Activated CD8-positive, alpha-beta T cell treated with anti-CD3 and anti-CD28 coated beads for 36 hours (primary cell): ENCODE measurements at regions not wholly inside any gene's neighbourhood (a gene's known extent, or its start where the extent isn't known, plus 50 kb on each side); places are given as distances from the start of the nearest gene placed in this dataset.

Source experiments
- ATAC-seq: fragments of 200-7000 bp; cut with Tn5 transposase; one replicate; pipeline ENCODE4 v1.10.0; 2021; ENCODE audit warnings: mild to moderate bottlenecking, moderate library complexity
- CTCF ChIA-PET: fragments of 350-600 bp; sonication (Branson Sonifier 250); formaldehyde crosslinking; loops from one replicate; lab custom pipeline; 2021; ENCODE audit warnings: antibody characterized with exemption; lab: Charles Lee
- POLR2A ChIA-PET: fragments of 350-600 bp; sonication (Branson Sonifier 250); formaldehyde crosslinking; loops from one replicate; lab custom pipeline; 2021; ENCODE audit warnings: antibody characterized with exemption; lab: Charles Lee
- DNase-seq: peaks from one replicate; pipeline ENCODE4 v3.0.0-alpha.2; 2020
- H3K27ac Mint-ChIP-seq: one replicate; pipeline ENCODE4 v1.8.0; 2021; ENCODE audit warnings: mild to moderate bottlenecking, mixed read lengths
- H3K27me3 Mint-ChIP-seq: one replicate; pipeline ENCODE4 v1.8.0; 2021; ENCODE audit warnings: mixed read lengths
- H3K36me3 Mint-ChIP-seq: one replicate; pipeline ENCODE4 v1.8.0; 2021; ENCODE audit warnings: low read depth, mixed read lengths
- H3K4me1 Mint-ChIP-seq: one replicate; pipeline ENCODE4 v1.8.0; 2021; ENCODE audit warnings: low read depth, mixed read lengths
- H3K4me3 Mint-ChIP-seq: one replicate; pipeline ENCODE4 v1.8.0; 2021; ENCODE audit warnings: mild to moderate bottlenecking, moderate library complexity, mixed read lengths
- H3K9me3 Mint-ChIP-seq: one replicate; pipeline ENCODE4 v1.8.0; 2021; ENCODE audit warnings: mixed read lengths
- intact Hi-C: fragments of 100-400 bp; cut with micrococcal nuclease; formaldehyde crosslinking; loops from one replicate; pipeline ENCODE4 v1.10.0; 2022
- TF ChIP-seq, protein P1 (sequence below): fragments of 200-600 bp; IDR thresholded peaks from one replicate; pipeline ENCODE4 v1.8.0; 2022; ENCODE audit warnings: antibody characterized with exemption, mild to moderate bottlenecking

DNA sequence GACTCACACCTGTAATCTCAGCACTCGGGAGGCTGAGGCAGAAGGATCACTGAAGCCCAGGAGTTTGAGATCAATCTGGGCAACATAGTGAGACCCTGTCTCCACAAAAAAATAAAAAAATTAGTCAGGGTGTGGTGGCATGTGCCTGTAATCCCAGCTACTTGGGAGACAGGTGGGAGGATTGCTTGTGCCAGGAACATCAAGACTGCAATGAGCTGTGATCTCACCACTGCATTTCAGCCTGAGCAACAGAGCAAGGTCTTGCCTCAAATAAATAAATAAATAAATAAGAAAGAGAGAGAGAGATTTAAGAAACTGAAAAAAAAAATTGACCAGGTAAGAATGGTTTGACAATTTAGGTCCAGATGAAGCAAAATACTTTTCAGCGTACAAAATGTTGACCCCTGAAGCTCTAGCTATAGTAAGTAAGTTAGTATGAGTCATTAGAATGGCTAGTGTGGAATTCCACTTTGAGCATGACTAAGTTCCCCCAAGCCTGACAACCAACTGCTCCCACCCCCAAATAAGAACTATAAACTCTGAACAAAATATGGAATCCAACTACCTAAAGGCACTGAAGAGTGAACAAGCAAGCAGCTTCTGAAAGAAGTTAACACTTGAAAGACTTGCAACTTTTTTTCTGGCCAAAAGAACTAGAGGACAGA, 217.8 kb upstream of the TLE4 start:
- TF ChIP-seq, protein P1, sequence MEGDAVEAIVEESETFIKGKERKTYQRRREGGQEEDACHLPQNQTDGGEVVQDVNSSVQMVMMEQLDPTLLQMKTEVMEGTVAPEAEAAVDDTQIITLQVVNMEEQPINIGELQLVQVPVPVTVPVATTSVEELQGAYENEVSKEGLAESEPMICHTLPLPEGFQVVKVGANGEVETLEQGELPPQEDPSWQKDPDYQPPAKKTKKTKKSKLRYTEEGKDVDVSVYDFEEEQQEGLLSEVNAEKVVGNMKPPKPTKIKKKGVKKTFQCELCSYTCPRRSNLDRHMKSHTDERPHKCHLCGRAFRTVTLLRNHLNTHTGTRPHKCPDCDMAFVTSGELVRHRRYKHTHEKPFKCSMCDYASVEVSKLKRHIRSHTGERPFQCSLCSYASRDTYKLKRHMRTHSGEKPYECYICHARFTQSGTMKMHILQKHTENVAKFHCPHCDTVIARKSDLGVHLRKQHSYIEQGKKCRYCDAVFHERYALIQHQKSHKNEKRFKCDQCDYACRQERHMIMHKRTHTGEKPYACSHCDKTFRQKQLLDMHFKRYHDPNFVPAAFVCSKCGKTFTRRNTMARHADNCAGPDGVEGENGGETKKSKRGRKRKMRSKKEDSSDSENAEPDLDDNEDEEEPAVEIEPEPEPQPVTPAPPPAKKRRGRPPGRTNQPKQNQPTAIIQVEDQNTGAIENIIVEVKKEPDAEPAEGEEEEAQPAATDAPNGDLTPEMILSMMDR, result no peak
- H3K9me3 Mint-ChIP-seq, result no peaks in the 10 kb centered on the region
- no peaks in the 10 kb centered on the region for H3K36me3 Mint-ChIP-seq
- no peak overlapping the region for H3K27ac Mint-ChIP-seq
- H3K4me1 Mint-ChIP-seq, result peaks cover 3% of the 10 kb centered on the region
- CTCF ChIA-PET, result no interaction called here
- intact Hi-C loops, result no loop called here
- POLR2A ChIA-PET, result no interaction called here
- no peak for DNase-seq
- peaks cover 9% of the 10 kb centered on the region for H3K27me3 Mint-ChIP-seq
- no peak overlapping the region for H3K4me3 Mint-ChIP-seq
- no peak for ATAC-seq

DNA sequence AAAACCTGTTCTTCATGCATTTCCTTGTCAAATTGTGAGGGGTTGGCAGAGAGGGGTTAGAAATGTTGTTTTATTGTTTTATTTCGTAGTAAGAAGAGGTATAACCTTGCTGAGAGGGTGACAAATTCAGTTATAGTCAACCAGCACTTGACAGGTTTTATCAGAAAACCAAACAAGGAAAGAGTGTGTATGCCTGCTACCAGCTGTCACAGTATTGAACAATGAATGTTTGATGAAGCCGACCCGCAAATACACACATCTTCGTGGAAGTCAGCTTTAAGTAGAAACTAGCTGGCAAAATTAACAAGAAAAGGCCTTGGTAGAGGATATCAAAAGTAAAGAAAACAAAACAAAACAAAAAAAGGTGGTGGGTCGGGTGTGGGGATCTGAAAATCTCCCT, 214.6 kb upstream of the TLE4 start:
- H3K4me3 Mint-ChIP-seq, result no peak overlapping the region
- ATAC-seq (no peak), DNase-seq (no peak)
- ChIA-PET CTCF (no interaction called here), POLR2A (no interaction called here)
- intact Hi-C loops, result loop anchor here (5.0 kb wide), 1 partner anchor 50 kb away; no protein-coding TSS in a partner anchor
- H3K27ac Mint-ChIP-seq, result no peak overlapping the region
- H3K9me3 Mint-ChIP-seq, result no peaks in the 10 kb centered on the region
- H3K4me1 Mint-ChIP-seq, result peaks cover 3% of the 10 kb centered on the region
- peaks cover 12% of the 10 kb centered on the region for H3K27me3 Mint-ChIP-seq
- TF ChIP-seq, protein P1, result no peak
- no peaks in the 10 kb centered on the region for H3K36me3 Mint-ChIP-seq

DNA sequence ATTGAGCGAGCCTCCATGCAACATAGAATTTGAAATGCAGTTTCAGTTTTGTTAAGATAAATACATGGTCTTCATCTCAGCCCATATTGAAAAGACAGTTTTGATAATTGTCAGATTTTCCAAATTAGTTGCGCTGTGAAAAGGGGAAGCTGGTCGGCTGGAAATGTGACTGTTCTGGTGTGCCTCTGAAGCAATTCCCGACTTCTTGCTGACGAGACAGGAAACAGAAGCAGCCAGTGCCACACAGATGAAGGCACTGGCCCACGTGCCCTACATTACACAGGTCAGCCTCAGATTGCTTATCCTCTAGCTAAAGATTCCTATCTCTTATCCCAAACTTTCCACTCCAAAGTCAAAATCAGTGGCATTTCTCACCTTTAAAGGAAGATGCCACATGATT, 214.1 kb upstream of the TLE4 start:
- intact Hi-C loops, result loop anchor here (5.0 kb wide), 1 partner anchor 50 kb away; no protein-coding TSS in a partner anchor
- H3K4me1 Mint-ChIP-seq, result peaks cover 3% of the 10 kb centered on the region
- H3K27ac Mint-ChIP-seq, result no peak overlapping the region
- ATAC-seq (no peak), DNase-seq (no peak)
- peaks cover 12% of the 10 kb centered on the region for H3K27me3 Mint-ChIP-seq
- ChIA-PET POLR2A (no interaction called here), CTCF (no interaction called here)
- H3K4me3 Mint-ChIP-seq, result no peak overlapping the region
- no peaks in the 10 kb centered on the region for H3K36me3 Mint-ChIP-seq
- no peaks in the 10 kb centered on the region for H3K9me3 Mint-ChIP-seq
- TF ChIP-seq, protein P1, result no peak

DNA sequence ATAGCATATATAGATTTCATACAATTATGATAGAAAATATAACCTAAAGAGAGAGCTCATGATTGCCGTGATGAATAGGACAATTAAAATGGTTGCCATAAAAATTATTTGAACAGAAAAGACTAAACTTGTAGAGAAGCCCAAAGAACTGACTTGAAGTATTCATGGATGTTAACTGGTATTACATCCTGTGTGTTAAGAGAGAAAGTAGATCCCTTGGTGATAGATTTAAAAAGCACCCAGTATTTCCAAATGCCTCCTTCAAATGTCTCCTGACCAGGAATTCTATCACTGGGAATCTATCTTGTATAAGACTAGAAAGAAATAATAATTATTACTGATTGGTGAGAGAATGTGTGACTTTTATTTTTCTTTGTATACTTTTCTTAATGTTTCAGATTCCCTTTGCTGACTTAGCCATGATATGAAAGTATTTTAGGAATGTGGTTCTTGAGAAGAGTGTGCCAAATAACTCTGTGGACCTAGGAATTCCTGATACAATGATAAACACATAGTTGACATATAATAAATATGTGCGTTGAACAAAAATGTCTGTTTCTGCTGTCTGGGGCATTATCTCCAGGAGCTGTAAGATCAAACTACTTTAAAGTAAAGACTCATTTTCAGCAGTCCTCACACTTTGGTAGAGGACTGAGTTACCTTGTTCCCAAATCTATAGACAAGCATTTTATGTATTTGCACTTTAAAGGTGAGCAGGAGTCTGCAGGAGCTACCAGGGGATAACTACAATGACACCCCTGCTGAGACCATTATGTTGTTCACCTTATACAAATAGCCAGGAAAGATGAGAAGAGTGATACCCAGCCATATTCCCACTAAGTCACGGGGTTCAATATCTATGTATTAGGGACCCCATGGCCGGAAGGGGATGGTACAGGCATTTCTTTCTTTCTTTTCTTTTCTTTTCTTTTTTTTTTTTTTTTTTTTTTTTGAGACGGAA, 211.1 kb upstream of the TLE4 start:
- TF ChIP-seq, protein P1, result no peak
- Mint-ChIP-seq H3K27me3 (peaks cover 12% of the 10 kb centered on the region), H3K9me3 (no peaks in the 10 kb centered on the region), H3K4me1 (peaks cover 3% of the 10 kb centered on the region), H3K27ac (no peak overlapping the region), H3K36me3 (no peaks in the 10 kb centered on the region), H3K4me3 (no peak overlapping the region)
- ATAC-seq (no peak), DNase-seq (no peak)
- intact Hi-C loops, result no loop called here
- ChIA-PET CTCF (interaction anchor here (1.7 kb wide), 1 partner anchor 13 kb away, joined by 4 read pairs; no protein-coding TSS in a partner anchor), POLR2A (no interaction called here)
